ENCODE measurements at regions not wholly inside any gene's neighbourhood (a gene's known extent, or its start where the extent isn't known, plus 50 kb on each side); places are given as distances from the start of the nearest gene placed in this dataset.

- DNase-seq (ENCODE audit: low spot score), result no peak
Measured at GRCh38 chr1:229819091-229819490, 193.0 kb downstream of the URB2 start.

GRCh38 chr1:229822026-229822425 lies 196.0 kb downstream of the URB2 start:
- no peak for DNase-seq (ENCODE audit: low spot score)

- no peak for DNase-seq (ENCODE audit: low spot score)
Measured at GRCh38 chr1:229825042-229825441, 199.0 kb downstream of the URB2 start.

GRCh38 chr1:229828461-229828860 lies 202.4 kb downstream of the URB2 start:
- no peak for DNase-seq (ENCODE audit: low spot score)

DNA sequence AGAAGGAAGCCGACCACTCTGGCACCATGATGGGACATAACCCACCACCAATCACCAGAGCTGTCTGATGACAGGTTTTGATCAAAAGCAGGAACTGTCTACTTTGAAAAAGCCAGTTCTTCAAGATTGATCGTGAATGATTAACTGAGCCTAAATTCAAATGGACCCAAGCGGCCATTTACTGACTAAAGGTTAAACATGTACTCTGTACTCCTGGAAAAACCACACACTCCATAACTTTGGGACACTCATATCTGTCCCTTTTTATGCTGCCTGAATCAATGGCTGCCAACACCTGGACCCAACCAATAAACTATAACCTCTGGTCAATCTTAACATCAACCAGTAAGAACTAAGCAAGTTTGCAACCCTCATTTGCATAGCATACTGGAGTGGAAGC lies 206.6 kb downstream of the URB2 start:
- no peak for DNase-seq (ENCODE audit: low spot score)

- no peak for DNase-seq (ENCODE audit: low spot score)
Measured at GRCh38 chr1:229834230-229834629, 208.2 kb downstream of the URB2 start.

DNA sequence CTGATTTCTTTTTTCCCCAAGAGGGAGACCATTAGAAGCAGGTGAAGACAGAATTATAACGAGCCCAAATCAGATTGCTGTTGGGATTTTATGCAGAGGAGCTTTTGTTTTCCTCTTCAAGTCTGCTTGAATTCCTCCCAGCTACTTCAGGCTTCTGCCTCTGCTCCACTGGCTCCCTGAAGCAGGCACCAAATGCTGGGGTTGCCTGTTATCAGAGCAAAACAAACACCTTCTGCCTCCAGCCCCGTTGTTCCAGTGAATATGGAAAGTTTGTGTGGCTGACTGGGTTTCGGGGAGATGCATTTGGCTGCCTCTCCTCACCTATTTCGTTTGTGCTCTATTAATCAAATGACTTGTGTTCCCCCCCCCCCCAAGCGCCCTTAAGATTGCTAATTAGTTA lies 209.2 kb downstream of the URB2 start:
- DNase-seq (ENCODE audit: low spot score), result no peak

- DNase-seq (ENCODE audit: low spot score), result no peak
Measured at GRCh38 chr1:229836324-229836723, 210.3 kb downstream of the URB2 start.

DNA sequence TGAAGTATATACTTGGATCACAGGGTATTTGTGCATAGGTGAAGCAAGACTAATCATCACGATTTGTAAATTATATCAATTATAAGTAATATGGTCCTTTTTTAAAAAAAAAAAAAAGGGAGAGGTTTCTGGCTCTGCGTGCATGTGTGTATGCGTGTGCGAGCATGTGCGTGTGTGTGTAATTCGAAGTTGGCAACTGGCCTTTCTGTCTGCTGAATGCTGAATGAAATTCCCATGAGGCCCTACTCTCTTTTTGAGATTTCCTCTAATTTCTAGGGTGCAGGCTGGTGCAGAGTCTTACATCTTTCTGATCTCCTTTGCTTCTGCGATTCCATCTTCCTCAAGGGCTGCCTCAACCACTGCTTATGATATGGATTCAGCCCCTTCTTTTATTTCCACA lies 212.2 kb downstream of the URB2 start:
- DNase-seq (ENCODE audit: low spot score), result no peak

- no peak for DNase-seq (ENCODE audit: low spot score)
Measured at GRCh38 chr1:229839800-229840199, 213.8 kb downstream of the URB2 start.

GRCh38 chr1:229841230-229841629 lies 215.2 kb downstream of the URB2 start:
- DNase-seq (ENCODE audit: low spot score), result no peak

- DNase-seq (ENCODE audit: low spot score), result no peak
Measured at GRCh38 chr1:229842302-229843255, 216.5 kb downstream of the URB2 start.

GRCh38 chr1:229843627-229844238 lies 217.7 kb downstream of the URB2 start:
- DNase-seq (ENCODE audit: low spot score), result peak; percentile 37

DNA sequence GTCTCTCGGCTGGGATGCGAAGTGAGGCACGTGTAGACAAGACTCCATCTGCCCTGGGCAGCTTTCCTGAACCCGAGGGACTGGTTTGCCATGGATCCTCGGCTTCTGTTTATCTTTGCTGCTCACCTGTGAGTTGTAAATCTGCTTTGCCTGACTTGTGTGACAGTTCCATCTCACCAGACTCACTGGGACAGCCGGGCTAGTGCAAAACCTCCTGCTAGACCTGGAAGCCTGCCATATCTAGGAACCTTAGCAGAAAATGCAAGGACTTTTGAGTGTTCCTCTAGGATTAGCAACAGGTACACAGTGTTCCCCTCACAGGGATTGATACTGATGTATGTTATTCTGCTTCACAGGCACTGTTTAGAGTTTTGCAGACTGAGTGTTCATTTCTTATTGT lies 218.6 kb downstream of the URB2 start:
- DNase-seq (ENCODE audit: low spot score), result no peak

DNA sequence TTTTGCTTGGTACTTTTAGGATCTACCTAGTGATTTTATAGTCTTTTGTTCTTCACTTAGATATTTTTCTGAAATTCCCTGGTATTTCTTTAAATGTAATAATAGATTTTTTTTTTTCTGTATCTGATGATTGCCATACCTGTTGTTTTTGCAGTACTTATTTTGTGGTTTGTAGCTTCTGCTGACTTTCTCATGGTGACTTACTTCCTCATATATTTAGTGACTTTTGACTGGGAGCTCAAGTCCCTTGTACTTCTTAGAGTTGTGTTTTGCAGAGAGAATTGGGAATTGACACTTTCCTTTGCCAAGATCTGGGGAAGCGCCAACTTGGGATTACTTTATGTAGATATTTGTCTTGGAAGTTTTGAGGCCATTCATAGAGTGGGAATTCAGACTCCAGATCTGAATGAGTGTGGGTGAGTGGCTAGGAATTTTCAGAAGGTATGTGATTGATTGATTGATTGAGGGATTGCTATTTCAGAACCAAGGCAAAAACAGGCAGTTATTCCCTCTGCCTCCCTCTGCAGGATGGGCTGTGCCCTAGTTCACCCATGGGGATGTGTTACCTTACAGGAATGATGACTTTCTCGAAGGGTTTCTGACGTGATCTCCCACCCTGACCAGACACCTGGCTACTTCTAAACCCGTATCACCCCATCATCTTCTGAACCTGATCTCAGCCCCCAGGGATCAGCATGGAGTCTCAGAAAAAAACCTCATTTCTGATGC lies 219.5 kb downstream of the URB2 start:
- no peak for DNase-seq (ENCODE audit: low spot score)

- DNase-seq (ENCODE audit: low spot score), result no peak
Measured at GRCh38 chr1:229846351-229846750, 220.3 kb downstream of the URB2 start.

- no peak for DNase-seq (ENCODE audit: low spot score)
Measured at GRCh38 chr1:229848752-229849677, 218.0 kb upstream of the GALNT2 start.

DNA sequence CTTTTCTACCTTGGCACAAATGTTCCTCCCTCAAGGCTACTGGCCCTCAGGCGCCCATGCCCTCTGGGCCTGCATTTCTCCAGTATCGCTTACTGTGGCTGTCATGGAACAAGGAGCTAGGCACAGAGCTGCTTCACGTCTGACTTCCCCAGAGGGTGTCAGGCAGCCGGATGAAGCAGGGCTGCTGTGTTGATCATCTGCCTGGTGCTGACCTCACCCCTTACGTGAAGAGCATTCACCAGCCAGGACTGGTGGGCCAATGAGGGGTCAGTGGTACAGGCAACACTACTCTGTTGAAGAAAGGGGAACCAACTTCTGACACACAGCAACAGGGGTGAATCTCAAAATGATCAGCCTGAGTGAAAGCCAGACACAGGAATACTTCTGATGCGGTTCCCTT lies 215.5 kb upstream of the GALNT2 start:
- DNase-seq (ENCODE audit: low spot score), result no peak

DNA sequence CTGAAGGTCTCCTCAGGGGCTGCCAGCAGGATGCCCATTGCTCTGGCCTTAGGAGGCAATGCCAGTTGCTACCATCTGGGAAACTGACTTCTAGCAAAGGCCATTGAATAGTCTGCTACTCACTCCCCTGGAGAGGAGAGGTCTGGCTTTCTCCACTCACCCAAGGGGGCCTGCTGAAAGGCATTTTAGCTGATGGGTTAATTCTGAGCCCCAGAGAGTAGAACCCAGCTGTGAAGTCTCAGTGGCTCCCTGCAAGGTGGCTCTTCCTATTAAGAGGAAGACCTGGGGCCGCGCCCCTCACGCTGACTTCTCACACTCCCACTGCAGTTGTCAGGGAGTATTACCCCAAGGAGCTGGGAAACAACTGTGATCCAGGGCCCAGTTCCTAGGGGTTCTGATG lies 213.3 kb upstream of the GALNT2 start:
- DNase-seq (ENCODE audit: low spot score), result no peak

DNA sequence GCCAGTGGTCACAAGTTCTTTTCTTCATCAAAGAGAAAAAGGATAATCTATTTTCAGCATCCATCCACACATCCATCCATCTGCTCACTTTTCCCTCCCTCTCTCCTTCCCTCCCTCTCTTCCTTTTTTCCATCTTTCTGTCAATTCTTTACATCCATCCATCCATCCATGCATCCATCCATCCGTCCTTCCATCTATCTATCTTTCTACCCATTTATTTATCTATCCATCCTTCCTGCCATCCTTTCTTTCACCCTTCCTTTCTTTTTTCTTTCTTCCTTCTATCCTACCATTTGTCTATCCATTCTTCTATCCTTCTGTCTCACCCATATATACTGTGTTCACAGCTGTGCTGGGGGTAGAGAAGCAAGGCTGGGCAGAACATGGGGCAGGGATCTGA lies 212.4 kb upstream of the GALNT2 start:
- DNase-seq (ENCODE audit: low spot score), result no peak

DNA sequence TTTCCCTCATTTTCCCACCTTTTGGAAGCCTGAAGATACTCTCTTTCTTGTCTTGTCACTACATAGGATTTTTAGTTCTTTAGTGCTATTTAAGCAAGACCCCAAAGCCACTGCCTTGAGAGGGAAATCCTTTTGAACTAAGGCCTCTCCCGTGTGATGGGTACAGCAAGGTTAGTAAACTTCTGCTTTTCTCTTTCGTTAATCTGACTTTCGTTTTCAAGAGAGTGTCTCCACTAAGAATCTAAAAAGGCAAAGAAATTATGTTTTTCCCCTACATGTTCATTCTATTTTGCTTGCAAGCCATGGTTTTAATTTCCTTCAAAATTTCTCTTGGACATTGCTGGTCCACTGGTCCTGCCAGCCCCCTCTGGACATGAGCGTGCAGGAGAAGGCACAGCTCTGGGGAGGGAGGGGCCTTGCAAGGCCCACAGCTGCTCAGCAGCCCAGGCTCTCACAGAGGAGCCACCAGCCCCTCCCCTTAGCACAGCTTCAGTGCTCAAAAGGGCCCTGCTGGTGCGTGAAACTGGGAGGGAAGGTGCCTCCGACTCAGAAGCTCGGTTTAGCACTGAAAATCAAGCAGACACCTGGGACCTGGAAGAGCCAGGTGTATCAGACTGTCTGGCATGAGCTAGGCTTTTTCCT lies 210.9 kb upstream of the GALNT2 start:
- no peak for DNase-seq (ENCODE audit: low spot score)
